SKM-1 (cell line): ENCODE measurements at regions not wholly inside any gene's neighbourhood (a gene's known extent, or its start where the extent isn't known, plus 50 kb on each side); places are given as distances from the start of the nearest gene placed in this dataset.

Experiments used
- DNase-seq: peaks from one replicate; lab custom pipeline; 2025; ENCODE audit not compliant: unreplicated experiment; lab: John Stamatoyannopoulos, UW

DNA sequence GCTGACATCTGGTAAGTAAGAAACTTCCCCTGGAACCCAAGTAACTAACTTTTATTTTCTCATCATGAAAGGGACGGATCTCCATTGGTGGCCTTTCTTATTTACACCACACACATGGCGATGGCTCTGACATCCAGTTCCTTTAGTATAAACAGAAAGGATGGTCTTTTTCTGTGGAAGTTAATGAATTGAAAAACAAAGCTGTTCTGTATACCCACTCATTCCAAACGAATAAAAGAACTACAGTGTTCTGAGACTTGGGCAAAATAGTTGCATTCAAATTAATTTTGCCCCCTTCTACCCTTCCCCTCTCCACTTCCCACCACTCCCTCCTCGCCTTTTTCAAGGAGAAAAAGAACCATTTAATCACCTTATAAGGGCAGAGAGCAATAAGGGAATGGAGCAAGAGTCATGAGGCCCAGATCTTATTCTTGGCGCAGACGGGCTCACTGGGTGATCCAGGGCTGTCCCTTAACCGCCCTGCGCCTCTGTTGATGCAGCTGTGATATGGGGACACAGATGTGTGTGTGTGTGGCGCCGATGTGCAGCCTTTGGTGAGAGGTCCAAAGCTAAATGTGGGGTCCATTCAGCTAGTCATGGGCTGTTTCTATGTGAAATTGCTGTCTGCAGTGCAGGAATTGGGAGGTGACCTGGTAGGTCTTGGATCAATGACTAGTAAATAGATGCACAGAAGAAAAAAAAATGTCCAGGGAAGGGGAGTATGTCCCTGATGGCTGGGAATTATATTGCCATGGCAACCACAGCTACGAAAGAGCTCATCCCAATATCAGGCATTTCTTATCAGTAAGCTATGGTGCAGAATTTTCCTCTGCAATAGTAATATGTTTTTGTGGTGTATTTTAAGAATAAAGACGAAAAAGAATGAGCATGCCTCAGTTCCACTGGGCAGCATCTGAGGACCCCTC is 141.5 kb upstream of the ERCC6L2 start:
- DNase-seq, result no peak

DNA sequence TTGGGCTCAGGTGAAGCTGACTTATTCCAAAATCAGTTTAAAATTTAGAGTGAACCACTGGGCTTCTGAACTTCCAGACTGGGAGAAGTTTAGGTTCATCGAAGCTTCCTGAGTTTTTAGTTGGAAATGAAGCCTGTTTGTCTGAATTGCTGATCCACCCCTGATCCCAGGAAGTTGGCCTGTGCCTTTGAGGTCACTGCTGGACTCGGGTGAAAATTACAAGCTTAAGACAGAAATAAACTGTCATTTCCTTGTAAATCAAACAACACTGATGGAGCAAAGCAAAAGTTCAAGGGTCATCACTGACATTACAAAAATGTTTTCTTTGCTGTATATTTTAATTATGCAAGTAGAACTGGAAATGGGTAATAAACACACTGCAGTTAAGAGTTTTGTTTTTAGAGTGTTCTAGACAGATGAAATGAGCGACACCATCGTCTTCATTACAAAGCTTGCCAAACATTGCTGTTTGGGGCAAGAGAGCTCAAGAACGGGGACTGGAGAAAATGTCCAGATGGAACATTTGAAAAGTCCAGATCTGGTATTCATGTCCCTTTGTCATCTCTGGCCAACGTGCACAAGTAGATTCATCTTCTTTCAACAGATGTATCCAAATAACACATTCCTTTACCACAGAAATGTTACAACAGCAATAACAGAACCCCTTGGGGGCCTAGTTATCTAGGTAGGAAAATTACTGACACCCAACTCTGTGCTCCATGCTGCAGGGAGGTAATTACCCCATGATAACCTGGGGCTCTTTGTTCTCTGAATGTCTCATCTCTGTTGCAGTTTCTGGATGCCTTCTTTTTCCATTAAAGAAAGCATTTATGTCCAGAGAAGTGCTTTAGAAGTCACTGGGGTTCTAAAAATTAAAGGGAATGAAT is 142.4 kb upstream of the ERCC6L2 start:
- DNase-seq, result no peak

DNA sequence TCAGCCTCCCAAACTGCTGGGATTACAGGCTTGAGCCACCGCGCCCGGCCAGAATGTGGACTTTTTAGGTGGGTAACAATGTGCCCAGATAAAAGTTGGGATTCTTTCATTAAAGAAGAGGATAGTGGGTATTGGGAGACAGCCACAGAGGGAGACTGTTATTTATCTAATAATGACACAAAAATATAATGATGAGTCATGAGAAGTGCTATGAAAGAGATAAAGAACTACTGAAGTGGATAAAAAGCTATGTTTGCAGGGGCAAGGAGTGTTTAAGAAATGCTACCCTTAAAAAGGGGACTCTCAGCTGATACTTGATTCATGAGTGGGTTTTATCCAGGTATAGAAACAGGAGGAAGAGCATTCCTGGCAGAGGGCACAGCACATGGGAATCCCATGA is 143.6 kb upstream of the ERCC6L2 start:
- no peak for DNase-seq

DNA sequence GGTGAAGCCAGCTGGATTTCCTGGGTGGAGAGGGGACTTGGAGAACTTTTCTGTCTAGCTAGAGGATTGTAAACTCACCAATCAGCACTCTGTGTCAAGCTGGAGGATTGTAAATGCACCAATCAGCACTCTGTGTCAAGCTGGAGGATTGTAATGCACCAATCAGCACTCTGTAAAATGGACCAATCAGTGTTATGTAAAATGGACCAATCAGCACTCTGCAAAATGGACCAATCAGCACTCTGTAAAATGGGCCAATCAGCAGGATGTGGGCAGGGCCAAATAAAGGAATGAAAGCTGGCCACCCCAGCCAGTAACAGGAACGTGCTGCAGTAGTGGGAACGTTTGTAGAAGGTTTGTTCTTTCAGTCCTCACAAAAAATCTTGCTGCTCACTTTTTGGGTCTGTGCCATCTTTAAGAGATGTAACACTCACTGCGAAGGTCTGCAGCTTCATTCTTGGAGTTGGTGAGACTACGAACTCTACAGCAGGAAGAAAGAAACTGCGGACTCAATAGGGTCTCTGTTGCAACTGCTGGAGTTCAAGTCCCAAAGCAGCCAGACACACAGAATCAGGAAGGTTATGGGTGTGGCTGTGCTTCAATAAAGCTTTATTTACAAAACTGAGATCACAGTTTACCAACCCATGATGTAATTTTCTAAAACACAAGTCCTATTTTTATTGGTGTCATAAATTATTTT is 145.7 kb upstream of the ERCC6L2 start:
- DNase-seq, result no peak

GRCh38 chr9:95729046-95729445 is 146.4 kb upstream of the ERCC6L2 start:
- DNase-seq, result no peak

DNA sequence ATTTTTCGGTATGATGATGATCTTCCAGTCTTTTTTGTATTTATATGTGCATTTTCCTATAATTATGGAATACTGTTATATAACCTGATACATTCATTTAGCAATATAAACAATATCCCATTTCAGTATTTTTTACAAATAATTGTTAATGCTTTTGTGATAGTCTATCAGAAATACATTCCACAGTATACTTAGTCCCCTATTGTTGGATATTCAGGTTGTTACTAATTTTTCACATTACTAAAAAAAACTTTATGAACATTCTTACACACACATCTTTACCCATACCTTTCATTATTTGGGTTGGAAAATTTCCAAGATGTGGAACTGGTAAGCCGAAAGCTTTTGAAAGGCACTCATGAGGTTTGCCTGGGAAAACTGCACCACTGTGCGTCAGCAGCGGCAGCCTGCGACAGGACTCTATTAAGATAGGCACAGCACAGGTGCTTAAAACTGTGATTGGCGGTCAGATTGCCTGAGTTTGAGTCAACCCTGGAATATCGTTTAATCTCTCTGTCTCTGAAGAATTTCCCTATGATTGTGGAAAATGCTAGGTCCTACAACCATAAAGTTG is 147.5 kb upstream of the ERCC6L2 start:
- no peak for DNase-seq

DNA sequence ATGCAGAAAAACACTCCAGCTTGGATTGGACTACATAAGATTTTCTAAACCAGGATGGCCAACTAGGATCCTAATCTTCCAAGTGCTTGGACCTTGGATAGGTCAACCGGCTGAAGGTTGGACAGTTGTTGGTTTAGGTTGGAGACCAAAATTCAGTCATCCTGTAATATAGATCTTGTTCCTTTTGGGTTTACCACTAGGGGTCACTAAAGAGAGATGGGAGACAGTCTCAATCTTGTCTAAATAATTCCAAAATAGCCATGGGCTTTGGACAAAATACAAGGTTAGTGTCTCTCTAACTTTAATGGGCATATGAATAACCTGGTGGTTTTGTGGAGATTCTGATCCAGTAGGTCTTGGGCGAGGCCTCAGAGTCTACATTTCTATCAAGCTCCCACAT is 148.7 kb upstream of the ERCC6L2 start:
- no peak for DNase-seq

- no peak for DNase-seq
Measured at GRCh38 chr9:95725045-95725444, 150.4 kb upstream of the ERCC6L2 start.

- DNase-seq, result no peak
Measured at GRCh38 chr9:95724253-95724991, 151.1 kb upstream of the ERCC6L2 start.

DNA sequence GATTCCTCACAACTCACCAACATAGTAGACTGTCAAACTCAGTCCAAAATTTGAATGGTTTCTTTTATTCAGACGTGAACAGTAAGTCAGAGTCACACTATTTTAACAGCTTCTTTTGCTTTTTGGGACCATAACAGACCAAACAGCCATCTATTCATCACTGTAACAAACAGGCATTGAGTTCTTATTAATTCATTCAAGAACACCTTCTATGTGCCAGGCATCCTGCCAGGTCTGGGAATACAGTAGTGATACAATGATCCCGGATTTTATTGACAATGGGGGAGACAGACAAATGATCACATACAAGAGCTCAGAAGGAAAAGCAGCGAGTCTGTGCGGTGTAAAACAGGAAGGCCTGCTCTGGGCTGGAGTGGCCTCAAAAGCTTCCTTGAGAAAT is 153.3 kb upstream of the ERCC6L2 start:
- no peak for DNase-seq

DNA sequence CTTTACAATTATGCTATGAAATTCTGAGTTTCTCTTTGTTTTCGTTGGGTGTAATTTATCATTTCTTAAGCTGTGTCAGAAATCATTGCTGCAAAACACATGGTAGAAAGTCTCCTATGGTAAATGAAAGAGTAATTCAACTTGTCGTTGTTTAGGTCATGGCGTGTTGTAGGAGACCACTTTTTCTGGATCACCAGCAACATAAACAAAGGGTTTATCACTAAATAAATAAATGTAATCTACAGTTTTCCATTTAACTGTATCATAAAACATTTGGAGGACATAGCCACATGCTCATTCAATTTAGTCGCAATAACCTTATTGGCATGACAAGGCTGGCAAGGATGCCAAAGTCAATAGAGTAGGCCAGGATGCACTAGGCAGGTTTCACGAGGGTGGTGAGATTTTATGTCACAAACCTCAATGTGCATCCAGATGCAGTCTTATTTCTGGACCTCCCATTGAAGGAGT is 154.4 kb upstream of the ERCC6L2 start:
- DNase-seq, result no peak

DNA sequence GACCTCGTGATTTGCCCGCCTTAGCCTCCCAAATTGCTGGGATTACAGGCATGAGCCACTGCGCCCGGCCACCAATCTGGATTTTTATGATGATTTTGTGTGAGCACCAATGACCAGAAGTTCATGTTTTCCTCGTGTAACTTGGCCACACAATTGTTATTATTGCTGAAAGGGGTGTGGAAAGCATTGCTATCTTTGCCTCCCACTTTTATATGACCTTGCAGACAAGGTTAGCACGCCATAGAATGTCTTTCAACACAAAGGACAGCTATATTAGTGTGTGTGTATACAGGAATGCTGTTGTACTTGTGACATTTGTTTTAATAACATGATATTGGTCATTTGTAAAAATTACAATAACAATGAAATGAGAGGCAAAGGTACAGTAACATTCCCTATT is 155.0 kb upstream of the ERCC6L2 start:
- DNase-seq, result no peak

DNA sequence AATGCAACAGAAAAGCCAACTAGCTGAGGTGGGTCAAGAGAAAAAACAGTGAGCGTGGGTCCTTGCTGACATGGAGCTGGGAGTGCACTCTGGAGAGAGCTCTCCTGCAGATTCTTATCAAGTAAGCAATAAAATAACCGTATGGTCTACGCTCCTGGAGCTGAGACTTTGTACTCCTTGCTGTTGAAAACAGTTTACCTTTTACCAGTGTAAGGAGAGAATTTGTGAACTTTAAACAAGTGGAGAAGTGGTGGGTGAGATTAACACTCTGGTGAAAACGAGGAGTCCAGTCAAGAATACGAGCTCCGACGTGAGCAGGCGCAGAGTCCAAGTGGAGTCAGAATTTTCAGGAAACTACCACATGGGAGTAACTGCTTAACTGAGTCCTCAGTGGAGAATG is 156.1 kb upstream of the ERCC6L2 start:
- DNase-seq, result no peak

DNA sequence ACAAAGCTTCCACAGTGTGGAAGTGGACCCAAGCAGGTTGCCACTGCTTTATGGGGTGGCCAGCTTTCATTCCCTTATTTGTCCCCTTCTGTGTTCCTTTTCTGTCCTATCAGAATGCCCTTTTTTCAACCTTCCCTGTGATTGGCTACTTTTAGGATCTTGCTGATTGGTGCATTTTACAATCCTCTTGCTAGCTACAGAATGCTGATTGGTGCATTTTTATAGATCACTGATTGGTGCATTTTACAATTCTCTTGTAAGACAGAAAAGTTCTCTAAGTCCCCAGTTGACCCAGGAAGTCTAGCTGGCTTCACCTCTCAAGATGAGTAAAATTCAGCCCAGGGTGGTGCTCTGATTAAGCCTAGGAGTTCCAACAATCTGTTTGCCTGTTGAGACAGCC is 157.2 kb upstream of the ERCC6L2 start:
- no peak for DNase-seq

GRCh38 chr9:95715868-95716435 is 159.5 kb upstream of the ERCC6L2 start:
- DNase-seq, result no peak

DNA sequence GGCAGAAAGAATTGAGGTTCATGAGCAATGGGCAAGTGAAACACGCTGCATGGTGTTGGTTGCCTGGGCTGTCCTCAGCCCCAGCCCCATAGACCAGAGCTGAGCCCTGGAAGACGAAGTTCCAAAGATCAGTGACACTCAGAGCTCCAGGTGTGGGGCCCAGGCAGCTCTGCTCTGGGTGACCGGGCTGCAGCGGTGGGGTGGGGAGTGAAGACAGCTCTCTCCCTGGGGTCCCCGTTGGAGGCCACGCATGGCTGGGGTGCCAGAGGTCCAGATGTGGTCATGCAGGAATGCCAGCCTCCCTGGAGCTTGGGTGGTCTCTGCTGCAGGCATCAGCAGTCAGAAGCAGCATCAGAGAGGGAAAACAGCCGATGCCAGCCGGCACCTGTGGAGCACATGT is 165.0 kb upstream of the ERCC6L2 start:
- no peak for DNase-seq

GRCh38 chr9:95696701-95697100 is 178.8 kb upstream of the ERCC6L2 start:
- no peak for DNase-seq

GRCh38 chr9:95691435-95691834 is 174.7 kb upstream of the PTCH1 start:
- DNase-seq, result no peak

- DNase-seq, result no peak
Measured at GRCh38 chr9:95689669-95690068, 172.9 kb upstream of the PTCH1 start.

- no peak for DNase-seq
Measured at GRCh38 chr9:95684516-95684915, 167.7 kb upstream of the PTCH1 start.
